HEK293 (cell line): ENCODE measurements at regions not wholly inside any gene's neighbourhood (a gene's known extent, or its start where the extent isn't known, plus 50 kb on each side); places are given as distances from the start of the nearest gene placed in this dataset.

Source experiments
- CTCF ChIA-PET: fragments of 350-600 bp; formaldehyde crosslinking; extraction: SDS; loops from one replicate; lab custom pipeline; 2021; ENCODE audit warnings: antibody characterized with exemption; lab: Yijun Ruan, JAX
- POLR2A ChIA-PET: fragments of 300-600 bp; formaldehyde crosslinking; extraction: SDS; loops from one replicate; lab custom pipeline; 2020; ENCODE audit warnings: antibody characterized with exemption, inconsistent platforms; lab: Yijun Ruan, JAX
- H3K27ac ChIP-seq: fragments of 200-500 bp; sonication (Bioruptor generic); 2 replicates; pipeline ENCODE4 v1.5.1; 2014; ENCODE audit warnings: low read depth, low read length, control low read depth, inconsistent platforms; ENCODE audit errors: extremely low read depth
- H3K36me3 ChIP-seq, 2 experiments: fragments of 200-500 bp in 1 of 2; sonication (Bioruptor generic) in 1 of 2; 1 replicate in 1 of 2; 2 replicates in 1 of 2; pipeline ENCODE4 v1.5.1; 2014 to 2017; ENCODE audit warnings: inconsistent platforms in 2 of 2, low read length in 2 of 2; ENCODE audit not compliant: control insufficient read depth in 2 of 2, insufficient read depth in 1 of 2
- H3K4me1 ChIP-seq: fragments of 200-500 bp; sonication (Bioruptor generic); 2 replicates; pipeline ENCODE4 v1.5.1; 2014; ENCODE audit warnings: mild to moderate bottlenecking, low read length, inconsistent platforms; ENCODE audit not compliant: control insufficient read depth, insufficient read depth
- H3K4me3 ChIP-seq: 2 replicates; pipeline ENCODE4 v1.5.1; 2011; ENCODE audit warnings: low read depth, mild to moderate bottlenecking, control low read depth, low read length, moderate library complexity
- H3K9me3 ChIP-seq: fragments of 200-500 bp; sonication (Bioruptor generic); 2 replicates; pipeline ENCODE4 v1.5.1; 2014; ENCODE audit warnings: low read depth, low read length, inconsistent platforms; ENCODE audit not compliant: control insufficient read depth, insufficient read depth
- BCL11B ChIP-seq: fragments of 450-650 bp; formaldehyde crosslinking; IDR thresholded peaks from 2 replicates; pipeline ENCODE4 v1.5.1; 2016; ENCODE audit warnings: low read depth, missing biosample characterization, missing genetic modification characterization
- GLI2 ChIP-seq: fragments of 450-650 bp; formaldehyde crosslinking; IDR thresholded peaks from 2 replicates; pipeline ENCODE4; 2017; ENCODE audit warnings: missing biosample characterization, missing genetic modification characterization, low read depth, borderline replicate concordance
- KLF10 ChIP-seq: fragments of 450-650 bp; IDR thresholded peaks from 2 replicates; pipeline ENCODE4 v1.5.1; 2018; ENCODE audit warnings: missing biosample characterization, mild to moderate bottlenecking, missing genetic modification characterization
- SETDB1 ChIP-seq: IDR thresholded peaks from one replicate; pipeline ENCODE4 v1.6.1; 2017; ENCODE audit warnings: mild to moderate bottlenecking, low read length, moderate library complexity, mixed read lengths; ENCODE audit not compliant: insufficient read length
- WT1 ChIP-seq: fragments of 450-650 bp; formaldehyde crosslinking; IDR thresholded peaks from 2 replicates; pipeline ENCODE4 v1.5.1; 2016; ENCODE audit warnings: missing biosample characterization, missing genetic modification characterization
- ZIC2 ChIP-seq: fragments of 450-650 bp; formaldehyde crosslinking; IDR thresholded peaks from 2 replicates; pipeline ENCODE4 v1.5.1; 2016; ENCODE audit warnings: missing biosample characterization, missing genetic modification characterization
- ZNF140 ChIP-seq: fragments of 450-650 bp; formaldehyde crosslinking; IDR thresholded peaks from 2 replicates; pipeline ENCODE4 v1.5.1; 2016; ENCODE audit warnings: missing biosample characterization, missing genetic modification characterization
- ZNF155 ChIP-seq: fragments of 450-650 bp; formaldehyde crosslinking; IDR thresholded peaks from 2 replicates; pipeline ENCODE4 v1.5.1; 2016; ENCODE audit warnings: missing biosample characterization, missing genetic modification characterization
- ZNF202 ChIP-seq: fragments of 450-650 bp; formaldehyde crosslinking; IDR thresholded peaks from 2 replicates; pipeline ENCODE4 v1.5.1; 2016; ENCODE audit warnings: missing biosample characterization, missing genetic modification characterization, borderline replicate concordance
- ZNF214 ChIP-seq: fragments of 450-650 bp; formaldehyde crosslinking; IDR thresholded peaks from 2 replicates; pipeline ENCODE4 v1.5.1; 2017; ENCODE audit warnings: missing biosample characterization, mild to moderate bottlenecking, missing genetic modification characterization, borderline replicate concordance
- ZNF223 ChIP-seq: fragments of 450-650 bp; formaldehyde crosslinking; IDR thresholded peaks from 2 replicates; pipeline ENCODE4 v1.5.1; 2016; ENCODE audit warnings: missing biosample characterization, missing genetic modification characterization
- ZNF23 ChIP-seq: fragments of 450-650 bp; formaldehyde crosslinking; IDR thresholded peaks from 2 replicates; pipeline ENCODE4 v1.5.1; 2016; ENCODE audit warnings: missing biosample characterization, missing genetic modification characterization, borderline replicate concordance
- ZNF26 ChIP-seq: fragments of 450-650 bp; formaldehyde crosslinking; IDR thresholded peaks from 2 replicates; pipeline ENCODE4 v1.5.1; 2016; ENCODE audit warnings: missing biosample characterization, missing genetic modification characterization
- ZNF37A ChIP-seq: fragments of 450-650 bp; IDR thresholded peaks from 2 replicates; pipeline ENCODE4 v1.5.1; 2018; ENCODE audit warnings: missing biosample characterization, missing genetic modification characterization
- ZNF530 ChIP-seq: fragments of 450-650 bp; formaldehyde crosslinking; IDR thresholded peaks from 2 replicates; pipeline ENCODE4 v1.5.1; 2016; ENCODE audit warnings: low read depth, missing biosample characterization, missing genetic modification characterization
- ZNF623 ChIP-seq: fragments of 450-650 bp; formaldehyde crosslinking; IDR thresholded peaks from 2 replicates; pipeline ENCODE4 v1.5.1; 2016; ENCODE audit warnings: missing biosample characterization, missing genetic modification characterization
- ZNF704 ChIP-seq: fragments of 450-650 bp; formaldehyde crosslinking; IDR thresholded peaks from 2 replicates; pipeline ENCODE4 v1.5.1; 2016; ENCODE audit warnings: missing biosample characterization, missing genetic modification characterization
- TF ChIP-seq, protein P1 (sequence below): fragments of 450-650 bp; formaldehyde crosslinking; IDR thresholded peaks from 2 replicates; pipeline ENCODE4 v1.5.1; 2016; ENCODE audit warnings: missing biosample characterization, missing genetic modification characterization
- TF ChIP-seq, protein P2 (sequence below): fragments of 450-650 bp; formaldehyde crosslinking; IDR thresholded peaks from 2 replicates; pipeline ENCODE4 v1.5.1; 2016; ENCODE audit warnings: missing biosample characterization, missing genetic modification characterization
- TF ChIP-seq, protein P3 (sequence below): fragments of 450-650 bp; formaldehyde crosslinking; IDR thresholded peaks from 2 replicates; pipeline ENCODE4 v1.5.1; 2016; ENCODE audit warnings: missing biosample characterization, missing genetic modification characterization
- TF ChIP-seq, protein P4 (sequence below): fragments of 450-650 bp; formaldehyde crosslinking; conservative IDR thresholded peaks from 2 replicates; pipeline ENCODE4 v1.5.1; 2016; ENCODE audit warnings: low read depth, missing biosample characterization, missing genetic modification characterization

DNA sequence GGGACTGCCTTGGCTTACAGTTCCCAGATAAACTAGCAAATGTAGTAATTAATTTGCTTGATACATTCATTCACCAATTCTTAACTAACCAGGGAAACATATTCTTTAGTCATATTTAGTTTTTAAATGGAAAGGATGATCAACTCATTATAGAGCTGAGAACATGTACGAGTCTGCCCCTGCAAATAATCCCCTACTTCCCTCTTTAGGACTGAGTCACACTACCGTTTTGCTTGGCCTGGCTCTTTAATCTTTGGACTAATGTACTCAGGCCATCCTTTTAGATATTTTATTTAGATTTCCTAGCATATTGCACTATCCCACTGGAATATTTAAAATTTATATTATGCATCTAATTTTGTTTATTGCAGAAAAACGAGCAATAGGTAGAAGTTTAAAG is 105.5 kb upstream of the LCORL start (continued):
- TF ChIP-seq ZNF26 (tag by site-specific recombination) (no peak), WT1 (tag by site-specific recombination) (no peak), ZNF623 (tag by site-specific recombination) (no peak)
- TF ChIP-seq, protein P1, sequence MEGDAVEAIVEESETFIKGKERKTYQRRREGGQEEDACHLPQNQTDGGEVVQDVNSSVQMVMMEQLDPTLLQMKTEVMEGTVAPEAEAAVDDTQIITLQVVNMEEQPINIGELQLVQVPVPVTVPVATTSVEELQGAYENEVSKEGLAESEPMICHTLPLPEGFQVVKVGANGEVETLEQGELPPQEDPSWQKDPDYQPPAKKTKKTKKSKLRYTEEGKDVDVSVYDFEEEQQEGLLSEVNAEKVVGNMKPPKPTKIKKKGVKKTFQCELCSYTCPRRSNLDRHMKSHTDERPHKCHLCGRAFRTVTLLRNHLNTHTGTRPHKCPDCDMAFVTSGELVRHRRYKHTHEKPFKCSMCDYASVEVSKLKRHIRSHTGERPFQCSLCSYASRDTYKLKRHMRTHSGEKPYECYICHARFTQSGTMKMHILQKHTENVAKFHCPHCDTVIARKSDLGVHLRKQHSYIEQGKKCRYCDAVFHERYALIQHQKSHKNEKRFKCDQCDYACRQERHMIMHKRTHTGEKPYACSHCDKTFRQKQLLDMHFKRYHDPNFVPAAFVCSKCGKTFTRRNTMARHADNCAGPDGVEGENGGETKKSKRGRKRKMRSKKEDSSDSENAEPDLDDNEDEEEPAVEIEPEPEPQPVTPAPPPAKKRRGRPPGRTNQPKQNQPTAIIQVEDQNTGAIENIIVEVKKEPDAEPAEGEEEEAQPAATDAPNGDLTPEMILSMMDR (tag by site-specific recombination): no peak
- TF ChIP-seq, protein P2, sequence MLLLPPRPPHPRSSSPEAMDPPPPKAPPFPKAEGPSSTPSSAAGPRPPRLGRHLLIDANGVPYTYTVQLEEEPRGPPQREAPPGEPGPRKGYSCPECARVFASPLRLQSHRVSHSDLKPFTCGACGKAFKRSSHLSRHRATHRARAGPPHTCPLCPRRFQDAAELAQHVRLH (tag by site-specific recombination): no peak

DNA sequence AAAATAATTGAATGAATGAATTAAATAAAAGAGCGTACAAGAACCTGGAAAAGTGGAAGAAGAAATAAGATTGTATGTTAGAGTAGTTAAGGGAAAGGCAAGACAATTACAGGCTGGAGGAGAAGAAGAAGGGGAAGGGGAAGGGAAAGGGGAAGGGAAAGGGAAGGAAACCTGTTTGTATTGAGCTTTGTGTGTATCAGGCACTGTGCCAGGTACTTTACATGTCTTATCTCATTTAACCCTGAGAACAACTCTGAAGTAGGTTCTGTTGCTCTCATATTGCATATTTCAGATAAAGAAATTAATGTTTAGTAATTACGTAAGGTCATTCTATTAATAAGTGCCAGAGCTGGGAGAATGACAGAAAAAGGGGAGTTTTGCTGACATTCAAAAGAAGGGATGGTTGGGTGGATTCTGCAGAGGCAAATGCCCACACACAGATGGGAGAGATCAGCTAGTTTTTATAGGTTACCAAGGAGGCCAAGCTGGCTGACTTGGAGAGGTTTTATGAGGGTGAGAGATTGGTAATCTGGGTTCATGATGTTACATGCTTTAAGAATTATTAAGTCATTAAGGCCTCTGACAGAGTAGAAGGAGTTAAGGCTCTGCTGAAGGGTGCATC is 92.3 kb upstream of the LCORL start:
- TF ChIP-seq, protein P3, sequence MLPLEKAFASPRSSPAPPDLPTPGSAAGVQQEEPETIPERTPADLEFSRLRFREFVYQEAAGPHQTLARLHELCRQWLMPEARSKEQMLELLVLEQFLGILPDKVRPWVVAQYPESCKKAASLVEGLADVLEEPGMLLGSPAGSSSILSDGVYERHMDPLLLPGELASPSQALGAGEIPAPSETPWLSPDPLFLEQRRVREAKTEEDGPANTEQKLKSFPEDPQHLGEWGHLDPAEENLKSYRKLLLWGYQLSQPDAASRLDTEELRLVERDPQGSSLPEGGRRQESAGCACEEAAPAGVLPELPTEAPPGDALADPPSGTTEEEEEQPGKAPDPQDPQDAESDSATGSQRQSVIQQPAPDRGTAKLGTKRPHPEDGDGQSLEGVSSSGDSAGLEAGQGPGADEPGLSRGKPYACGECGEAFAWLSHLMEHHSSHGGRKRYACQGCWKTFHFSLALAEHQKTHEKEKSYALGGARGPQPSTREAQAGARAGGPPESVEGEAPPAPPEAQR (tag by site-specific recombination): no peak
- TF ChIP-seq ZNF704 (tag by site-specific recombination): no peak
- TF ChIP-seq ZNF140 (tag by site-specific recombination): no peak
- no peak for TF ChIP-seq SETDB1
- TF ChIP-seq ZNF23 (tag by site-specific recombination): no peak
- TF ChIP-seq, protein P4, sequence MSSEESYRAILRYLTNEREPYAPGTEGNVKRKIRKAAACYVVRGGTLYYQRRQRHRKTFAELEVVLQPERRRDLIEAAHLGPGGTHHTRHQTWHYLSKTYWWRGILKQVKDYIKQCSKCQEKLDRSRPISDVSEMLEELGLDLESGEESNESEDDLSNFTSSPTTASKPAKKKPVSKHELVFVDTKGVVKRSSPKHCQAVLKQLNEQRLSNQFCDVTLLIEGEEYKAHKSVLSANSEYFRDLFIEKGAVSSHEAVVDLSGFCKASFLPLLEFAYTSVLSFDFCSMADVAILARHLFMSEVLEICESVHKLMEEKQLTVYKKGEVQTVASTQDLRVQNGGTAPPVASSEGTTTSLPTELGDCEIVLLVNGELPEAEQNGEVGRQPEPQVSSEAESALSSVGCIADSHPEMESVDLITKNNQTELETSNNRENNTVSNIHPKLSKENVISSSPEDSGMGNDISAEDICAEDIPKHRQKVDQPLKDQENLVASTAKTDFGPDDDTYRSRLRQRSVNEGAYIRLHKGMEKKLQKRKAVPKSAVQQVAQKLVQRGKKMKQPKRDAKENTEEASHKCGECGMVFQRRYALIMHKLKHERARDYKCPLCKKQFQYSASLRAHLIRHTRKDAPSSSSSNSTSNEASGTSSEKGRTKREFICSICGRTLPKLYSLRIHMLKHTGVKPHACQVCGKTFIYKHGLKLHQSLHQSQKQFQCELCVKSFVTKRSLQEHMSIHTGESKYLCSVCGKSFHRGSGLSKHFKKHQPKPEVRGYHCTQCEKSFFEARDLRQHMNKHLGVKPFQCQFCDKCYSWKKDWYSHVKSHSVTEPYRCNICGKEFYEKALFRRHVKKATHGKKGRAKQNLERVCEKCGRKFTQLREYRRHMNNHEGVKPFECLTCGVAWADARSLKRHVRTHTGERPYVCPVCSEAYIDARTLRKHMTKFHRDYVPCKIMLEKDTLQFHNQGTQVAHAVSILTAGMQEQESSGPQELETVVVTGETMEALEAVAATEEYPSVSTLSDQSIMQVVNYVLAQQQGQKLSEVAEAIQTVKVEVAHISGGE (tag by site-specific recombination): no peak
- TF ChIP-seq, all 188 proteins: peak for 0
- Histone ChIP-seq H3K27ac (no peak overlapping the region), H3K36me3 (no peaks in the 10 kb centered on the region), H3K4me3 (no peak overlapping the region), H3K9me3 (no peaks in the 10 kb centered on the region), H3K4me1 (no peaks in the 10 kb centered on the region)
- POLR2A ChIA-PET: no interaction called here
- CTCF ChIA-PET: no interaction called here

GRCh38 chr4:18111081-18111480 is 89.5 kb upstream of the LCORL start:
- H3K27ac ChIP-seq: no peak overlapping the region
- CTCF ChIA-PET: no interaction called here
- H3K9me3 ChIP-seq: no peaks in the 10 kb centered on the region
- no peaks in the 10 kb centered on the region for H3K36me3 ChIP-seq
- H3K4me3 ChIP-seq: no peak overlapping the region
- no peaks in the 10 kb centered on the region for H3K4me1 ChIP-seq
- POLR2A ChIA-PET: no interaction called here
- TF ChIP-seq GLI2 (tag by site-specific recombination): no peak
- TF ChIP-seq ZNF223 (tag by site-specific recombination): no peak
- no peak for TF ChIP-seq ZIC2 (tag by site-specific recombination)
- TF ChIP-seq ZNF530: no peak
- TF ChIP-seq ZNF202: no peak
- TF ChIP-seq BCL11B (tag by site-specific recombination): no peak
- no peak for TF ChIP-seq ZNF37A (tag by site-specific recombination)
- TF ChIP-seq ZNF155 (tag by site-specific recombination): no peak
- TF ChIP-seq, protein P1 (tag by site-specific recombination): no peak
- no peak for TF ChIP-seq ZNF214 (tag by site-specific recombination)
- TF ChIP-seq KLF10 (tag by site-specific recombination): no peak
